Fibroblast of villous mesenchyme (primary cell): ENCODE measurements at regions not wholly inside any gene's neighbourhood (a gene's known extent, or its start where the extent isn't known, plus 50 kb on each side); places are given as distances from the start of the nearest gene placed in this dataset.
"Not testable (repeated sequence)": the region's sequence is repeated elsewhere in the genome, so short reads cannot be mapped to it uniquely, and the experiment has no call there.

Experiments used
- DNase-seq: peaks from one replicate; pipeline ENCODE4 v3.0.0-alpha.2; 2010; ENCODE audit warnings: low read depth
- H3K4me3 ChIP-seq: 2 replicates; pipeline ENCODE4 v1.5.1; 2011; ENCODE audit warnings: low read depth, mild to moderate bottlenecking, low read length
- TF ChIP-seq, protein P1 (sequence below): IDR thresholded peaks from 2 replicates; pipeline ENCODE4 v1.5.1; 2012; ENCODE audit warnings: low read depth, mild to moderate bottlenecking, low read length; ENCODE audit not compliant: insufficient read depth

DNA sequence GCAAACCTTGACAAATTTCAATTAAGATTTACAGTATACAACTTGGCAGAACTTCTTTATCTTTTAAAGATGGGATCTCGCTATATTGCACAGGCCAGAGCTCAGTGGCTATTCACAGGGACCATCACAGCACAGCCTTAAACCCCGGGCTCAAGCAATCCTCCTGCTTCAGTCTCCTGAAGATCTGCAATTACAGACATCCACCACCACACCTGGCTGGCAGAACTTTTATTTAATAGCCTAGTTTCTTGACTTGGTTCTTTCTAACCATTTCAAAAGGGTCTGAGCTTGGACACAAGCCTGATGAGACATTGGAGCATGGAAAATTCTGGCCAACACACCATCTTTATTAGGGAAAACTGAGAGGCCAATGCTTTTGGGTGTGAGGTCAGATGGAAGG, 151.6 kb upstream of the KCNG1 start:
- TF ChIP-seq, protein P1, sequence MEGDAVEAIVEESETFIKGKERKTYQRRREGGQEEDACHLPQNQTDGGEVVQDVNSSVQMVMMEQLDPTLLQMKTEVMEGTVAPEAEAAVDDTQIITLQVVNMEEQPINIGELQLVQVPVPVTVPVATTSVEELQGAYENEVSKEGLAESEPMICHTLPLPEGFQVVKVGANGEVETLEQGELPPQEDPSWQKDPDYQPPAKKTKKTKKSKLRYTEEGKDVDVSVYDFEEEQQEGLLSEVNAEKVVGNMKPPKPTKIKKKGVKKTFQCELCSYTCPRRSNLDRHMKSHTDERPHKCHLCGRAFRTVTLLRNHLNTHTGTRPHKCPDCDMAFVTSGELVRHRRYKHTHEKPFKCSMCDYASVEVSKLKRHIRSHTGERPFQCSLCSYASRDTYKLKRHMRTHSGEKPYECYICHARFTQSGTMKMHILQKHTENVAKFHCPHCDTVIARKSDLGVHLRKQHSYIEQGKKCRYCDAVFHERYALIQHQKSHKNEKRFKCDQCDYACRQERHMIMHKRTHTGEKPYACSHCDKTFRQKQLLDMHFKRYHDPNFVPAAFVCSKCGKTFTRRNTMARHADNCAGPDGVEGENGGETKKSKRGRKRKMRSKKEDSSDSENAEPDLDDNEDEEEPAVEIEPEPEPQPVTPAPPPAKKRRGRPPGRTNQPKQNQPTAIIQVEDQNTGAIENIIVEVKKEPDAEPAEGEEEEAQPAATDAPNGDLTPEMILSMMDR, result no peak

DNA sequence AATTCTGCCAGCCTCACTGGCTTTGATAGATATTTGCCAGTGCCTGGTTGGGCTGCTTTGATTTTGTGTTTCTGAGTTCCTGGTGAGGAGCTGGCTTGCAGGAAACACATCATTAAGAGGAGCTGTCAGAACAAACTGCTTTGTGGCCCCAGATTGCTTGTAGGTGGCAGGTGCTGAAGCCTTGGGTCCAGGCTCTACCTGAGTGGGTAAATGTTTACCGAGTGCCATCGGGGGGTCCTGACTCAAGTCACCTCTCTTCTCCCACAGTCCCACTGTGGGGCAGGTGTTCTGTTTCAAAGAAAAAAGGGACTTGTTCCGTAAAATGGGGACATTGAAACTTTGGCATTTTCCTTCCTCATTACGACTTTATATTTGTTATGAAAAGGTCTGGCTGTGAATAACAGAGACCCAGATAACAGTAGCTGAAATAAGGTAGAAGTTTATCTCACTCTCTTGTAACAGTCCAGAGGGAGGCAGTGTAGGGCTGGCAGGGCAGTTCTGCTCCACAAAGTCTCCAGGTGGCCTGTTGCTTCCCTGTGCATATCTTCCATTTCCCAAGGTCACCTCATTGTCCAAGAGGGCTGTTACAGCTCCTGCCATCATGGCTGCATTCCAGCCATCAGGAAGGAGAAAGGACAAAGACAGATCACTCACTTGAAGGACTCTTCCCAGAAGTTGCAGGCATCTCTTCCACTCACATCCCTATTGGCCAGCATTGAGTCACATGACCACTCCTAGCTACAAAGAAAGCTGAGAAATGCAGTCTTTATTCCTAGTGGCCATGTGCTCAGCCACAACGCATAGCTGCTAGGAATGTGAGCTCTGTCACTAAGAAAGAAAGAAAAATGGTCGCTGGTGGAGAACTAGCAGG, 149.9 kb upstream of the KCNG1 start:
- no peak overlapping the region for H3K4me3 ChIP-seq
- DNase-seq, result no peak
- TF ChIP-seq, protein P1, result no peak

More for the DNA sequence above, 151.6 kb upstream of the KCNG1 start:
- H3K4me3 ChIP-seq, result no peak overlapping the region
- DNase-seq, result no peak

DNA sequence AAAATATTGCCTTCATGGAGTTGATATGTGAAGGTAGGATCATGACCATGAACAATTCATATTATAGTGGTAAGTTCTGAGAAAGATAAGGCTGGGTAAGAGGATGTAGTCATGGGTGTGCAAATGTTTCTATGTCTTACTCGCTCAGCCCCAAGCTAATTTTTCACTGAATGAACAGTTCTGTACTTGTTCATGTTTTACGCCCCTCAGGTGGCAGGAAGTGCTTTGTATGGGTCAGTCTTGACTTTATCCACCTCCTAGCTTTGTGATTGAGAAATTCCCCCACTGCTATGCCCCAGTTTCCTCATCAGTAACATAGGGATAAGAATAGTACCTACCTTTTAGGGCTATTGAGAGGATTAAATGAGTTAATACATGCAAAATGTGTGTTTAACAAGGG, 148.2 kb upstream of the KCNG1 start:
- no peak for DNase-seq
- no peak overlapping the region for H3K4me3 ChIP-seq
- TF ChIP-seq, protein P1, result no peak

DNA sequence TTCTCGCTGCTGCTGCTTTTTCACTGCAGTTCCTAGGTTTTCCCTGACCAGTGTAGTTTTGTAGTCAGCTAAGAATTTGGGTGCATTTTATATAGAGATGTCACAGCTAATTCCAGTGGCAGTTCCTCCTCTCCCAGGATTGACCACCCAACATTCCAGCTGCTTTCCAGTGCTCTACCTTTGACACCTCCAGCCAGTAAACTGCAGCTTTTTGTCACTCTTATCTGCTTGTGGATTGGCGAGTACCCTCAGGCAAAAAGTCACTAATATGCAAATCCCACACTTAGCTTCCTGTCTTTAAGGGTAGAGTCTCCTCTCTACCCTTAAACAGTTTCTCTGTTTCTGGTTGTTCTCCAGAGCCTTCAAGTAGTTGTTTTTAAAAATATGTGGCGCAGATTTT, 146.9 kb upstream of the KCNG1 start:
- H3K4me3 ChIP-seq, result no peak overlapping the region
- DNase-seq, result no peak
- TF ChIP-seq, protein P1, result no peak

DNA sequence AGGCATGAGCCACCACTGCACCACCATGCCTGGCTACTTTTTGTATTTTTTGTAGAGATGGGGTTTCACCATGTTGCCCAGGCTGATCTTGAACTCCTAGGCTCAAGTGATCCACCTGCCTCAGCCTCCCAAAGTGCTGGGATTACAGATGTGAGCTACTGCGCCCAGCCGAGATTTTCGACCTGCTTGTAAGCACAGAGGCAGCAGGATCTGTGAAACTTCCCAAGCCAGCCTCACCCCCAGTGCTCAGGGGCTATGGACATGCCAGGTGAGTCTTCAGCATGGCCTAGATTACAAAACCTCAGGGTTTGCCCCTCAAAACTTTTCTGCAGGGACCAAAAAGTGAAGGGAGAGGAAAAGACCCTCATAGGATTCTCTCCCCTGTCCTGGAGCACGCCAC, 145.0 kb upstream of the KCNG1 start:
- not testable (repeated sequence) for DNase-seq, H3K4me3 ChIP-seq

DNA sequence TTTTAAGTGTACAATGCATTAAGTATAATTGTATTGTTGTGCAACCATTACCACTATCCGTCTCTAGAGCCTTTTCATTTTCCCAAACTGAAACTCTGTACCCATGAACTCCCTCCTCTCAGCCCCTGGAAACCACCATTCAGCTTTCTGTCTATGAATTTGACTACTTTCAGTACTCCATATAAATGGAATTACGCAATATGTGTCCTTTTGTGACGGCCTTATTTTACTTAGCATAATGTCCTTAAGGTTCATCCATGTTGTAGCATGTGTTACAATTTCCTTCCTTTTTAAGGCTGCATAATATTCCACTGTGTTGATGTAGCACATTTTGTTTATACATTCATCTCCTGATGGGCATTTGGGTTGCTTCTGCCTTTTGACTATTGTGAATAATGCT, 143.6 kb upstream of the KCNG1 start:
- TF ChIP-seq, protein P1, result no peak
- DNase-seq, result no peak
- H3K4me3 ChIP-seq, result no peak overlapping the region

DNA sequence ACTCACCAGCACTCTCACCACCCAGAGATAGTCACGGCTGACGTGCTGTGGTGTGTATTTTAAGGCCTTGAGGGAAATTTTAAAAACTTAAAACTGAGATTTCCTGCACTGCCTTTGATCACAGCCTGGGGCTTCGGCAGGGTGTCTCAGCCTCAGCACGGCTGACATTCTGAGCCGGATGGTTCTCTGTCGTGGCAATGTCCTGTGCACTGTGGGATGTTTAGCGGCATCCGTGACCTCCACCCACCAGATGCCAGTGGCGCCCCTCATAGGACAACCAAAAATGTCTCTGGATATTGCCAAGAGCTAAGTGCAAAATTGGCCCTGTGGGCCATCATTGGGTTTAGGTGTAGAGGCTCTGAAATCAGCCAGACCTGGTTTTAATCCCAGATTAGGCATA, 142.2 kb upstream of the KCNG1 start:
- no peak overlapping the region for H3K4me3 ChIP-seq
- no peak for DNase-seq
- TF ChIP-seq, protein P1, result no peak
